H9 (cell line): ENCODE measurements at regions not wholly inside any gene's neighbourhood (a gene's known extent, or its start where the extent isn't known, plus 50 kb on each side); places are given as distances from the start of the nearest gene placed in this dataset.

Experiments
- DNase-seq: peaks from one replicate; pipeline ENCODE4 v3.0.0-alpha.2; 2017
- H2AFZ ChIP-seq: one replicate; pipeline ENCODE4 v1.6.1; 2013; ENCODE audit warnings: mild to moderate bottlenecking, low read length, control low read depth, moderate library complexity
- H2AK5ac ChIP-seq: 2 replicates; pipeline ENCODE4 v1.6.1; 2013; ENCODE audit warnings: low read length, control low read depth, mixed read lengths; ENCODE audit not compliant: insufficient read length
- H2BK120ac ChIP-seq: one replicate; pipeline ENCODE4 v1.6.1; 2013; ENCODE audit warnings: low read depth, mild to moderate bottlenecking, low read length, control low read depth, inconsistent platforms; ENCODE audit not compliant: poor library complexity, severe bottlenecking
- H2BK12ac ChIP-seq: 2 replicates; pipeline ENCODE4 v1.6.1; 2013; ENCODE audit warnings: low read length, control low read depth, mixed read lengths, low read depth; ENCODE audit not compliant: insufficient read length
- H2BK15ac ChIP-seq: 2 replicates; pipeline ENCODE4 v1.6.1; 2013; ENCODE audit warnings: low read depth, low read length, control low read depth
- H2BK20ac ChIP-seq: one replicate; pipeline ENCODE4 v1.6.1; 2013; ENCODE audit warnings: low read depth, mild to moderate bottlenecking, low read length, control low read depth, inconsistent platforms; ENCODE audit not compliant: poor library complexity, severe bottlenecking
- H2BK5ac ChIP-seq: 2 replicates; pipeline ENCODE4 v1.6.1; 2013; ENCODE audit warnings: low read length, control low read depth, mixed read lengths; ENCODE audit not compliant: insufficient read length
- H3K14ac ChIP-seq: 2 replicates; pipeline ENCODE4 v1.6.1; 2013; ENCODE audit warnings: low read length, control low read depth; ENCODE audit not compliant: insufficient read depth
- H3K18ac ChIP-seq: 2 replicates; pipeline ENCODE4 v1.6.1; 2013; ENCODE audit warnings: low read depth, mild to moderate bottlenecking, mixed read lengths, low read length, control low read depth; ENCODE audit not compliant: insufficient read length
- H3K23ac ChIP-seq: 2 replicates; pipeline ENCODE4 v1.6.1; 2013; ENCODE audit warnings: low read length, control low read depth, mixed read lengths, low read depth; ENCODE audit not compliant: insufficient read length
- H3K23me2 ChIP-seq: 2 replicates; pipeline ENCODE4 v1.6.1; 2013; ENCODE audit warnings: low read depth, mild to moderate bottlenecking, mixed read lengths, low read length, control low read depth; ENCODE audit not compliant: insufficient read length, poor library complexity, severe bottlenecking
- H3K27ac ChIP-seq: 2 replicates; pipeline ENCODE4 v1.5.1; 2013; ENCODE audit warnings: low read length, control low read depth, mixed read lengths, low read depth; ENCODE audit not compliant: insufficient read length
- H3K27me3 ChIP-seq: 2 replicates; pipeline ENCODE4 v1.6.1; 2013; ENCODE audit warnings: low read length, control low read depth, inconsistent platforms; ENCODE audit not compliant: insufficient read depth
- H3K4ac ChIP-seq: 2 replicates; pipeline ENCODE4 v1.6.1; 2013; ENCODE audit warnings: low read depth, mild to moderate bottlenecking, control low read depth, inconsistent platforms, low read length, moderate library complexity
- H3K4me1 ChIP-seq: 2 replicates; pipeline ENCODE4 v1.6.1; 2013; ENCODE audit warnings: low read length, control low read depth, inconsistent platforms; ENCODE audit not compliant: insufficient read depth
- H3K4me2 ChIP-seq: 2 replicates; pipeline ENCODE4 v1.6.1; 2013; ENCODE audit warnings: low read length, control low read depth, mixed read lengths; ENCODE audit not compliant: insufficient read length, insufficient read depth
- H3K56ac ChIP-seq: 2 replicates; pipeline ENCODE4 v1.6.1; 2013; ENCODE audit warnings: low read depth, mild to moderate bottlenecking, mixed read lengths, low read length, control low read depth; ENCODE audit not compliant: insufficient read length
- H3K79me1 ChIP-seq: 2 replicates; pipeline ENCODE4 v1.6.1; 2013; ENCODE audit warnings: low read depth, mild to moderate bottlenecking, moderate library complexity, low read length, control low read depth, inconsistent platforms; ENCODE audit not compliant: insufficient read depth, poor library complexity, severe bottlenecking
- H3K79me2 ChIP-seq: 2 replicates; pipeline ENCODE4 v1.6.1; 2013; ENCODE audit warnings: low read length, control low read depth, inconsistent platforms; ENCODE audit not compliant: insufficient read depth
- H3K9ac ChIP-seq: 2 replicates; pipeline ENCODE4 v1.6.1; 2013; ENCODE audit warnings: low read length, control low read depth, mixed read lengths; ENCODE audit not compliant: insufficient read length; ENCODE audit errors: extremely low read depth
- H3K9me3 ChIP-seq: one replicate; pipeline ENCODE4 v1.6.1; 2013; ENCODE audit warnings: low read depth, low read length, inconsistent platforms; ENCODE audit not compliant: control insufficient read depth
- H3T11ph ChIP-seq: one replicate; pipeline ENCODE4 v1.6.1; 2013; ENCODE audit warnings: mild to moderate bottlenecking, low read length, control low read depth, inconsistent platforms
- H4K20me1 ChIP-seq: one replicate; pipeline ENCODE4 v1.6.1; 2013; ENCODE audit not compliant: control insufficient read depth, insufficient read length, insufficient read depth
- H4K5ac ChIP-seq: 2 replicates; pipeline ENCODE4 v1.6.1; 2013; ENCODE audit warnings: low read depth, mild to moderate bottlenecking, mixed read lengths, low read length, control low read depth; ENCODE audit not compliant: insufficient read length
- H4K8ac ChIP-seq: replicated peaks from 2 replicates; pipeline ENCODE4 v1.6.1; 2013; ENCODE audit warnings: low read length, control low read depth, mixed read lengths, low read depth; ENCODE audit not compliant: insufficient read length
- H4K91ac ChIP-seq: 2 replicates; pipeline ENCODE4 v1.6.1; 2013; ENCODE audit warnings: low read depth, mild to moderate bottlenecking, moderate library complexity, mixed read lengths, low read length, control low read depth; ENCODE audit not compliant: insufficient read length
- H3K27ac Mint-ChIP-seq, 3 experiments: 2 replicates in 2 of 3; 3 replicates in 1 of 3; pipeline ENCODE4 v1.8.0; 2020 to 2021; ENCODE audit warnings: mixed read lengths in 3 of 3, mild to moderate bottlenecking in 1 of 3, moderate library complexity in 1 of 3
- H3K27me3 Mint-ChIP-seq: 2 replicates; pipeline ENCODE4 v1.8.0; 2021; ENCODE audit warnings: low read depth, mild to moderate bottlenecking, moderate library complexity, mixed read lengths
- H3K36me3 Mint-ChIP-seq, 3 experiments: 2 replicates in 2 of 3; 3 replicates in 1 of 3; pipeline ENCODE4 v1.8.0; 2020 to 2021; ENCODE audit warnings: low read depth in 3 of 3, mixed read lengths in 3 of 3; ENCODE audit not compliant: insufficient read depth in 1 of 3
- H3K4me1 Mint-ChIP-seq, 2 experiments: 2 replicates each; pipeline ENCODE4 v1.8.0; 2020; ENCODE audit warnings: mixed read lengths in 2 of 2
- H3K4me3 Mint-ChIP-seq, 2 experiments: 2 replicates in 1 of 2; 3 replicates in 1 of 2; pipeline ENCODE4 v1.8.0; 2020 to 2021; ENCODE audit warnings: mild to moderate bottlenecking in 2 of 2, mixed read lengths in 2 of 2, moderate library complexity in 1 of 2
- H3K9me3 Mint-ChIP-seq, 2 experiments: 2 replicates in 1 of 2; 3 replicates in 1 of 2; pipeline ENCODE4 v1.8.0; 2020; ENCODE audit warnings: mild to moderate bottlenecking in 2 of 2, mixed read lengths in 2 of 2, moderate library complexity in 1 of 2
- WGBS: extraction: QIAGEN DNeasy Blood & Tissue Kit; methylation state at CpG from one replicate; pipeline ENCODE4 v1.1.7; 2013; ENCODE audit warnings: missing lambda C conversion rate, low lambda C conversion rate, mixed read lengths; ENCODE audit not compliant: insufficient read length; ENCODE audit errors: extremely low coverage; 5-methylcytosine and 5-hydroxymethylcytosine counted together
- TF ChIP-seq, protein P1 (sequence below): fragments of 200-600 bp; sonication (generic); conservative IDR thresholded peaks from 3 replicates; pipeline ENCODE4 v1.8.0; 2021; ENCODE audit warnings: antibody characterized with exemption, mild to moderate bottlenecking

DNA sequence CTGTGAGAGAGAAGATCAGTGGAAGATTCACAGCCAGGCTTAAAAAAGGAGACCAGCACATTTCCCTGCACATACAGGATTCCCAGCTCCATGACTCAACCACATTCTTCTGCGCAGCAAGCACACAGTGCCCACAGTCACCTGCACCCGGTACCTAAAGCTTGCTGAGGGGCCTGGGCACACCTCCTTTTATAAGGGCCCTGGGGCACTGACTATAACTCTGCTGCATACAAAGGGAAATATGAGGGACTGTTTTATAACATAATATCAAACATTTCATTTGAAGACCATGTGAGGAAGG is 322.9 kb downstream of the DAD1 start:
- Mint-ChIP-seq H3K36me3 (no peaks in the 10 kb centered on the region; a peak in 1 of 7 replicates), H3K27ac (peak overlapping the region in 2 of 3 experiments; percentile 24 to 64; a peak in 2 of 7 replicates)

More for the DNA sequence above, 322.9 kb downstream of the DAD1 start:
- Histone ChIP-seq H3K79me2 (no peaks in the 10 kb centered on the region), H2AK5ac (no peak overlapping the region), H2AFZ (no peak overlapping the region), H3K18ac (no peak overlapping the region), H3K27me3 (no peaks in the 10 kb centered on the region), H3K9ac (no peak overlapping the region), H3K79me1 (no peaks in the 10 kb centered on the region), H2BK12ac (no peak overlapping the region), H3K4me1 (no peaks in the 10 kb centered on the region; the same call in 1 of the 2 replicates), H4K5ac (no peak overlapping the region), H2BK15ac (no peak overlapping the region), H3K4ac (no peak overlapping the region), H4K91ac (no peak overlapping the region), H4K20me1 (no peaks in the 10 kb centered on the region), H3K56ac (no peak overlapping the region), H3K23ac (no peak overlapping the region), H3K23me2 (no peaks in the 10 kb centered on the region), H3K14ac (no peak overlapping the region), H2BK5ac (no peak overlapping the region), H3K27ac (no peak overlapping the region), H4K8ac (no peak overlapping the region), H2BK120ac (no peak overlapping the region), H3K4me2 (no peak overlapping the region), H3T11ph (no peak overlapping the region), H3K9me3 (no peaks in the 10 kb centered on the region), H2BK20ac (no peak overlapping the region)
- Mint-ChIP-seq H3K27me3 (no peaks in the 10 kb centered on the region), H3K4me3 (no peak overlapping the region), H3K9me3 (peaks cover 0 to 2% of the 10 kb centered on the region in 2 experiments; a peak in 1 of 5 replicates), H3K4me1 (peaks cover 27 to 33% of the 10 kb centered on the region in 2 experiments)
- TF ChIP-seq, protein P1, sequence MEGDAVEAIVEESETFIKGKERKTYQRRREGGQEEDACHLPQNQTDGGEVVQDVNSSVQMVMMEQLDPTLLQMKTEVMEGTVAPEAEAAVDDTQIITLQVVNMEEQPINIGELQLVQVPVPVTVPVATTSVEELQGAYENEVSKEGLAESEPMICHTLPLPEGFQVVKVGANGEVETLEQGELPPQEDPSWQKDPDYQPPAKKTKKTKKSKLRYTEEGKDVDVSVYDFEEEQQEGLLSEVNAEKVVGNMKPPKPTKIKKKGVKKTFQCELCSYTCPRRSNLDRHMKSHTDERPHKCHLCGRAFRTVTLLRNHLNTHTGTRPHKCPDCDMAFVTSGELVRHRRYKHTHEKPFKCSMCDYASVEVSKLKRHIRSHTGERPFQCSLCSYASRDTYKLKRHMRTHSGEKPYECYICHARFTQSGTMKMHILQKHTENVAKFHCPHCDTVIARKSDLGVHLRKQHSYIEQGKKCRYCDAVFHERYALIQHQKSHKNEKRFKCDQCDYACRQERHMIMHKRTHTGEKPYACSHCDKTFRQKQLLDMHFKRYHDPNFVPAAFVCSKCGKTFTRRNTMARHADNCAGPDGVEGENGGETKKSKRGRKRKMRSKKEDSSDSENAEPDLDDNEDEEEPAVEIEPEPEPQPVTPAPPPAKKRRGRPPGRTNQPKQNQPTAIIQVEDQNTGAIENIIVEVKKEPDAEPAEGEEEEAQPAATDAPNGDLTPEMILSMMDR, result no peak
- no peak for DNase-seq
- WGBS, result no CpG with 5 or more reads among the region's 2 CpGs
